IMR-90 (cell line): ENCODE measurements at regions not wholly inside any gene's neighbourhood (a gene's known extent, or its start where the extent isn't known, plus 50 kb on each side); places are given as distances from the start of the nearest gene placed in this dataset.

ENCODE experiments used
- CTCF ChIP-seq: conservative IDR thresholded peaks from 2 replicates; pipeline ENCODE4 v1.5.1; 2012; ENCODE audit warnings: mild to moderate bottlenecking, low read depth, low read length, improper control_type of control experiment
- FOS ChIP-seq: fragments of 150-350 bp; IDR thresholded peaks from 2 replicates; pipeline ENCODE4 v1.6.1; 2016; ENCODE audit warnings: low read depth, low read length
- MAZ ChIP-seq: IDR thresholded peaks from 2 replicates; pipeline ENCODE4 v1.6.1; 2012; ENCODE audit warnings: low read depth, mild to moderate bottlenecking, low read length, improper control_type of control experiment, moderate library complexity, borderline replicate concordance
- USF2 ChIP-seq: fragments of 150-350 bp; IDR thresholded peaks from 2 replicates; pipeline ENCODE4 v1.6.1; 2017; ENCODE audit warnings: mild to moderate bottlenecking, antibody characterized with exemption, low read length, low read depth

GRCh38 chr2:60365556-60365955 lies 187.9 kb downstream of the BCL11A start:
- TF ChIP-seq CTCF (no peak), FOS (no peak), MAZ (no peak), USF2 (no peak)
